Omental fat pad (tissue), 3 donors: ENCODE measurements at regions not wholly inside any gene's neighbourhood (a gene's known extent, or its start where the extent isn't known, plus 50 kb on each side); places are given as distances from the start of the nearest gene placed in this dataset.

Source experiments
- ATAC-seq: fragments of 150-250 bp; one replicate; pipeline ENCODE4 v1.9.1; 2016; ENCODE audit warnings: mild to moderate bottlenecking, moderate library complexity; ENCODE audit not compliant: low FRiP score
- DNase-seq: peaks from one replicate; pipeline ENCODE4 v3.0.0-alpha.2; 2019; ENCODE audit warnings: low spot score
- TF ChIP-seq, protein P1 (sequence below), 3 donors: fragments of 450-650 bp; IDR thresholded peaks; one replicate each; pipeline ENCODE4 v1.5.1; 2016 to 2017; ENCODE audit warnings: antibody characterized with exemption in 3 of 3, mild to moderate bottlenecking in 3 of 3, moderate library complexity in 2 of 3

GRCh38 chr2:59938181-59938580 lies 615.3 kb downstream of the BCL11A start:
- TF ChIP-seq, protein P1, sequence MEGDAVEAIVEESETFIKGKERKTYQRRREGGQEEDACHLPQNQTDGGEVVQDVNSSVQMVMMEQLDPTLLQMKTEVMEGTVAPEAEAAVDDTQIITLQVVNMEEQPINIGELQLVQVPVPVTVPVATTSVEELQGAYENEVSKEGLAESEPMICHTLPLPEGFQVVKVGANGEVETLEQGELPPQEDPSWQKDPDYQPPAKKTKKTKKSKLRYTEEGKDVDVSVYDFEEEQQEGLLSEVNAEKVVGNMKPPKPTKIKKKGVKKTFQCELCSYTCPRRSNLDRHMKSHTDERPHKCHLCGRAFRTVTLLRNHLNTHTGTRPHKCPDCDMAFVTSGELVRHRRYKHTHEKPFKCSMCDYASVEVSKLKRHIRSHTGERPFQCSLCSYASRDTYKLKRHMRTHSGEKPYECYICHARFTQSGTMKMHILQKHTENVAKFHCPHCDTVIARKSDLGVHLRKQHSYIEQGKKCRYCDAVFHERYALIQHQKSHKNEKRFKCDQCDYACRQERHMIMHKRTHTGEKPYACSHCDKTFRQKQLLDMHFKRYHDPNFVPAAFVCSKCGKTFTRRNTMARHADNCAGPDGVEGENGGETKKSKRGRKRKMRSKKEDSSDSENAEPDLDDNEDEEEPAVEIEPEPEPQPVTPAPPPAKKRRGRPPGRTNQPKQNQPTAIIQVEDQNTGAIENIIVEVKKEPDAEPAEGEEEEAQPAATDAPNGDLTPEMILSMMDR (IDR thresholded peaks at IDR 0.05): no peak
- ATAC-seq (no peak), DNase-seq (no peak)

DNA sequence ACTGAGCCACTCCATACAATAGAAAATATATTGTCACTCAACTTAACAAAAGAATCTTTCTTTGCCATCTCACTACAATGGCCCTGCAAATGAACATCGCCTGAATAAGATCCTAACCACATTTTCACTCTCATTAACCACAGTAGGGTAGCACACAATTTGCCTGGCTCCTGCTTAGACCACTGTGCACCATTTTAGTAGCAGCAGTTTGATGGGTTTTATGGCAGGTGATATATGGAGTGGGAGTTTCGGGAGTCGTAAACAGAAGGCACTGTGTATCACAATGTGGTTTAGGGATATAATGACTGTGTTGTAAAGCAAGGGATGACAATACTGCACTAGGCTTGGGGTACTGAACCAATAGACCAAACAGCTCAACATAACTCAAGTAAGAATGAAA lies 617.4 kb downstream of the BCL11A start:
- TF ChIP-seq, protein P1 (IDR thresholded peaks at IDR 0.05): no peak
- ATAC-seq (no peak), DNase-seq (no peak)

DNA sequence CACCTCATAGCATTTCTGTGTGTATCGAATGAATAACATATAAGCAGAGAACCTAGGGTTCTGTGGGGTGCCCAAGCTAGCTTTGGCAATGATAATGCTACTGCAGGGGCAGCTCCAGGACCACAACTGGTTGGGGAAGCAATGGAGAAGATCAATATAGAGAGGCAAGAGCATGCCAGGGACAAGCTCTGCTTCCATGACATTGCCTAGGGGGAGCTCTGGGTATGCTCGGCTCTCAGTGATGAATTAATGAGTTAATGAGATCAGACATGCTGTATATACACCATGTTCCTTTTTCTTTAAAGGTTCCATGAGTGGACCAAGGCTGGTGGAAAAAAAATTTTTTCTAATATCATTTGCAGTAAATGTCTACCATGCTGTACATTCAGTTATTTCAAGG lies 618.4 kb downstream of the BCL11A start:
- TF ChIP-seq, protein P1 (IDR thresholded peaks at IDR 0.05): no peak
- DNase-seq (no peak), ATAC-seq (no peak)

- TF ChIP-seq, protein P1 (IDR thresholded peaks at IDR 0.05): no peak
- DNase-seq (no peak), ATAC-seq (no peak)
Observed at GRCh38 chr2:59933948-59934347, 619.5 kb downstream of the BCL11A start.

- ATAC-seq: no peak
- TF ChIP-seq, protein P1 (IDR thresholded peaks at IDR 0.05): no peak
- no peak for DNase-seq
Observed at GRCh38 chr2:59932341-59932740, 621.1 kb downstream of the BCL11A start.

DNA sequence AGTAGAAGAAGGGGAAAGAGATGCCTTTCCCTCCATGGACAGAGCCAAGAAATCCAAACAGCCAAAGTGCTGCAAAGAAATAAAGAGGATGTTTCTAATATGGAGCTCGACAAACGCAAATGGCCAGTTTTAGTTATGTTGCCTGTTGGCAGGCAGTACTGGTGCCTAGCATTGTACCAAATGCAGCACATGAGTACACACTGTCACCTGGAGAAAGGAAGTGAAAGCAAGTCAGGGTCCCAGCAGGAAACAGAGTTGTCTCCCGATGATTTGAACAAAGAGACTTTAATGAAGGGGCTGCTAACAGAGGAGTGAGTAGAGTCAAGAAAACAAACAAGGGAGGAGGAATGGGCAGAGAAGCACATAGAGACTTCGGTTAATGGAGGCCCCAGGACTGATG lies 623.0 kb downstream of the BCL11A start:
- DNase-seq (no peak), ATAC-seq (no peak)
- TF ChIP-seq, protein P1 (IDR thresholded peaks at IDR 0.05): no peak

DNA sequence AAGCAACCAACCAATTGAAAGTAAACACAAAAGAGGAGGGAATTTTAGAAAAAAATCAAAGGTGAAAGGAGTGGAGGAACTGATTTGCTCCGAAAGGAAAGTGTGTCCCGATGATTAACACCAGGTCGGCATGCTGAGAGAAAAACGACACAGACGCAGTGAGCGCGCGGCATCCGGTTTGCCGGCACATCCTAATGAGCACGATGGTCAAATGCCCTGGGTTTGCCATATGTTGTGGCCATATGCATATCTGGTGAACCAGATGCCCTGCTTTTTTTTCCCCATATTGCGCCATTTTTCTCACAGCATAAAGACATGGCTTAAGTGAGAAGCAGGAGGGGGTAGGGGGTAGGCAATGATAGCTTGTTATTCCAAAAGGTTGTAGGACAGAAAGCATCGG lies 626.7 kb downstream of the BCL11A start:
- ATAC-seq (no peak), DNase-seq (no peak)
- TF ChIP-seq, protein P1 (IDR thresholded peaks at IDR 0.05): no peak
